Astrocyte (in vitro differentiated cells and primary cell): ENCODE measurements at regions not wholly inside any gene's neighbourhood (a gene's known extent, or its start where the extent isn't known, plus 50 kb on each side); places are given as distances from the start of the nearest gene placed in this dataset.

ENCODE experiments used
- DNase-seq: peaks from one replicate; pipeline ENCODE4 v3.0.0-alpha.2; 2010; ENCODE audit warnings: low read depth
- FAIRE-seq: peaks from 2 replicates; lab custom pipeline; 2011; peaks lifted over from hg19 to GRCh38; lab: Jason Lieb, UNC
- H2AFZ ChIP-seq: 2 replicates; pipeline ENCODE4 v1.6.0; 2012; ENCODE audit warnings: low read depth, low read length, inconsistent platforms
- H3K27ac ChIP-seq: 2 replicates; pipeline ENCODE4 v1.5.1; 2011; ENCODE audit warnings: low read depth, low read length, inconsistent platforms
- H3K27me3 ChIP-seq: 2 replicates; pipeline ENCODE4 v1.6.0; 2011; ENCODE audit warnings: low read length, inconsistent platforms; ENCODE audit not compliant: insufficient read depth
- H3K36me3 ChIP-seq: 2 replicates; pipeline ENCODE4 v1.5.1; 2011; ENCODE audit warnings: low read length, inconsistent platforms; ENCODE audit not compliant: insufficient read depth
- H3K4me1 ChIP-seq: 2 replicates; pipeline ENCODE4 v1.5.1; 2011; ENCODE audit warnings: low read length, inconsistent platforms; ENCODE audit not compliant: insufficient read depth
- H3K4me2 ChIP-seq: 2 replicates; pipeline ENCODE4 v1.6.0; 2012; ENCODE audit warnings: low read length, inconsistent platforms
- H3K4me3 ChIP-seq: 2 replicates; pipeline ENCODE4 v1.5.1; 2011; ENCODE audit warnings: low read depth, mild to moderate bottlenecking, low read length, inconsistent platforms; ENCODE audit not compliant: insufficient read depth
- H3K79me2 ChIP-seq: 2 replicates; pipeline ENCODE4 v1.6.0; 2012; ENCODE audit warnings: mild to moderate bottlenecking, low read length, inconsistent platforms; ENCODE audit not compliant: insufficient read depth
- H3K9ac ChIP-seq: 2 replicates; pipeline ENCODE4 v1.6.0; 2012; ENCODE audit warnings: mild to moderate bottlenecking, low read length, inconsistent platforms
- H3K9me3 ChIP-seq: 2 replicates; pipeline ENCODE4 v1.5.1; 2012; ENCODE audit warnings: low read depth, mild to moderate bottlenecking, low read length, inconsistent platforms; ENCODE audit not compliant: insufficient read depth
- H4K20me1 ChIP-seq: 2 replicates; pipeline ENCODE4 v1.6.0; 2012; ENCODE audit warnings: low read length, inconsistent platforms; ENCODE audit not compliant: insufficient read depth
- H3K27ac Mint-ChIP-seq: one replicate; pipeline ENCODE4 v1.8.0; 2021; ENCODE audit warnings: mild to moderate bottlenecking, mixed read lengths; ENCODE audit not compliant: unreplicated experiment
- H3K27me3 Mint-ChIP-seq: one replicate; pipeline ENCODE4 v1.8.0; 2021; ENCODE audit warnings: low read depth, mixed read lengths; ENCODE audit not compliant: unreplicated experiment
- H3K36me3 Mint-ChIP-seq: one replicate; pipeline ENCODE4 v1.8.0; 2021; ENCODE audit warnings: low read depth, mixed read lengths; ENCODE audit not compliant: unreplicated experiment
- H3K4me1 Mint-ChIP-seq: one replicate; pipeline ENCODE4 v1.8.0; 2021; ENCODE audit warnings: low read depth, mixed read lengths; ENCODE audit not compliant: unreplicated experiment
- H3K4me3 Mint-ChIP-seq: one replicate; pipeline ENCODE4 v1.8.0; 2021; ENCODE audit warnings: mild to moderate bottlenecking, moderate library complexity, mixed read lengths; ENCODE audit not compliant: unreplicated experiment
- H3K9me3 Mint-ChIP-seq: one replicate; pipeline ENCODE4 v1.8.0; 2021; ENCODE audit warnings: mild to moderate bottlenecking, mixed read lengths; ENCODE audit not compliant: unreplicated experiment
- CTCF ChIP-seq: IDR thresholded peaks from 2 replicates; pipeline ENCODE4 v1.5.1; 2011; ENCODE audit warnings: low read depth, mild to moderate bottlenecking, inconsistent platforms, low read length, moderate library complexity; ENCODE audit not compliant: insufficient read depth
- EZH2 ChIP-seq: IDR thresholded peaks from 2 replicates; pipeline ENCODE4 v1.6.1; 2012; ENCODE audit warnings: mild to moderate bottlenecking, low read length, inconsistent platforms; ENCODE audit not compliant: insufficient read depth

- no peak overlapping the region for H3K4me2 ChIP-seq
- H3K36me3 ChIP-seq, result no peaks in the 10 kb centered on the region
- no peaks in the 10 kb centered on the region for H3K9me3 ChIP-seq
- H3K27me3 ChIP-seq, result no peaks in the 10 kb centered on the region
- DNase-seq (no peak), FAIRE-seq (no peak)
- Mint-ChIP-seq H3K27ac (peak overlapping the region; percentile 54), H3K4me1 (peaks cover 23% of the 10 kb centered on the region), H3K27me3 (no peaks in the 10 kb centered on the region), H3K9me3 (no peaks in the 10 kb centered on the region), H3K4me3 (no peak overlapping the region), H3K36me3 (no peaks in the 10 kb centered on the region)
- no peaks in the 10 kb centered on the region for H3K79me2 ChIP-seq
- H4K20me1 ChIP-seq, result no peaks in the 10 kb centered on the region
- no peak overlapping the region for H2AFZ ChIP-seq
- H3K4me3 ChIP-seq, result no peak overlapping the region
- no peak overlapping the region for H3K27ac ChIP-seq
- no peak overlapping the region for H3K9ac ChIP-seq
- TF ChIP-seq EZH2 (no peak), CTCF (no peak)
- no peaks in the 10 kb centered on the region for H3K4me1 ChIP-seq
Observed at GRCh38 chr1:83725735-83726360, 273.1 kb downstream of the TTLL7 start.

DNA sequence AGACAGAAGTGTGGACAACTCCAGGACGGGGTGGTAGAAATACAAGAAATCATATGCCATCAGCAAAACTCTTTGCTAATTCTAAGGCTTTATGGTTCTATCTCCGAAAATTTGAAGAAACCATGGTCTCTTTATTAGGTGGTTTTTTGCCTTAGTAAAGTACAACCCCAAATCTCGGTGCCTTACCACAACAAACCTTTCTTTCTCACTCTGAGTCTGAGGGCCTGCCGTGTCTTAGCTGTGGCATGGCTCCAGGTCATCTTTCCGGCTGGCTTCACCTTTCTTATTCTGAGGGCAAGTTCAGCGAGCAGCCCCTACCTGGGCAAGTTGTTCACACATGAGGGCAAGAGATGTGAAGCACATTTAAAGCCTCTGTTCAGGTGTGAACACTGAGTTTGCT is 280.6 kb downstream of the TTLL7 start:
- no peaks in the 10 kb centered on the region for H3K4me1 ChIP-seq
- no peak overlapping the region for H2AFZ ChIP-seq
- no peaks in the 10 kb centered on the region for H4K20me1 ChIP-seq
- no peak for TF ChIP-seq EZH2
- TF ChIP-seq CTCF, result no peak
- no peaks in the 10 kb centered on the region for H3K27me3 Mint-ChIP-seq
- no peaks in the 10 kb centered on the region for H3K79me2 ChIP-seq
- no peak overlapping the region for H3K4me3 Mint-ChIP-seq
- no peaks in the 10 kb centered on the region for H3K36me3 ChIP-seq
- peaks cover 4% of the 10 kb centered on the region for H3K9me3 Mint-ChIP-seq
- no peak overlapping the region for H3K27ac ChIP-seq
- peaks cover 9% of the 10 kb centered on the region for H3K4me1 Mint-ChIP-seq
- H3K36me3 Mint-ChIP-seq, result no peaks in the 10 kb centered on the region
- no peak overlapping the region for H3K27ac Mint-ChIP-seq
- no peaks in the 10 kb centered on the region for H3K27me3 ChIP-seq
- no peaks in the 10 kb centered on the region for H3K9me3 ChIP-seq
- H3K4me2 ChIP-seq, result no peak overlapping the region
- no peak overlapping the region for H3K4me3 ChIP-seq
- no peak for FAIRE-seq
- DNase-seq, result no peak
- no peak overlapping the region for H3K9ac ChIP-seq

DNA sequence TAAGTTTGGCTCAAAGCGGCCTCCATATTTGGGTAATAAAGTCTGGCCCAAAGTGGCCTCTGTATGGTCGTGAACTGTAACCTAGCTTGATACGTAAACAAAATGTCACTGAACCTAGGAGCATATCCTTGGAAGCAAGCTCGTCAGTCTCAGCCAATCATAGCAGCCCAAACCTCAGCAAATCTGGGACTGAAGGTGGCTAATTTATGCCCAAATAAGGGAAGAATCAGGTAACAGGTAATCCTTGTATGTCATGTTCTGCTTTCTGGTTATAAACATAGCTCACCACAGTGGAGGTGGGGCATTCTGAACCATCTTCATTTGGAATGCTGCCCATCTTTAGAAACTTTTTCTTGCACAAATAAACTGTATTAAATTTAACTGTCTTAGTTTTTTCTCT is 281.1 kb downstream of the TTLL7 start:
- H3K27ac Mint-ChIP-seq, result no peak overlapping the region
- Histone ChIP-seq H3K9ac (no peak overlapping the region), H3K4me2 (no peak overlapping the region), H3K79me2 (no peaks in the 10 kb centered on the region), H3K27me3 (no peaks in the 10 kb centered on the region), H3K27ac (no peak overlapping the region), H4K20me1 (no peaks in the 10 kb centered on the region), H3K4me1 (no peaks in the 10 kb centered on the region), H2AFZ (no peak overlapping the region), H3K4me3 (no peak overlapping the region), H3K9me3 (no peaks in the 10 kb centered on the region), H3K36me3 (no peaks in the 10 kb centered on the region)
- H3K9me3 Mint-ChIP-seq, result peaks cover 4% of the 10 kb centered on the region
- no peak overlapping the region for H3K4me3 Mint-ChIP-seq
- no peak for FAIRE-seq
- H3K4me1 Mint-ChIP-seq, result peaks cover 8% of the 10 kb centered on the region
- TF ChIP-seq CTCF (no peak), EZH2 (no peak)
- DNase-seq, result no peak
- no peaks in the 10 kb centered on the region for H3K36me3 Mint-ChIP-seq
- no peaks in the 10 kb centered on the region for H3K27me3 Mint-ChIP-seq
